Brain microvascular endothelial cell (primary cell): ENCODE measurements at regions not wholly inside any gene's neighbourhood (a gene's known extent, or its start where the extent isn't known, plus 50 kb on each side); places are given as distances from the start of the nearest gene placed in this dataset.

Experiments used
- DNase-seq: peaks from one replicate; pipeline ENCODE4 v3.0.0-alpha.2; 2020
- H3K27ac ChIP-seq: fragments of 250-450 bp; sonication (Bioruptor Pico); 2 replicates; pipeline ENCODE4 v1.5.1; 2020; ENCODE audit warnings: mild to moderate bottlenecking, moderate library complexity
- H3K27me3 ChIP-seq: fragments of 250-450 bp; sonication (Bioruptor Pico); replicated peaks from 2 replicates; pipeline ENCODE4 v1.5.1; 2020; ENCODE audit warnings: mild to moderate bottlenecking
- H3K36me3 ChIP-seq: fragments of 250-450 bp; sonication (Bioruptor Pico); replicated peaks from 2 replicates; pipeline ENCODE4 v1.5.1; 2020; ENCODE audit warnings: mild to moderate bottlenecking
- H3K4me3 ChIP-seq: 2 replicates; pipeline ENCODE4 v1.5.1; 2011; ENCODE audit warnings: low read depth, mild to moderate bottlenecking, control low read depth, low read length, moderate library complexity
- CTCF ChIP-seq: IDR thresholded peaks from 2 replicates; pipeline ENCODE4 v1.5.1; 2011; ENCODE audit warnings: low read depth, mild to moderate bottlenecking, moderate library complexity, low read length, control low read depth, inconsistent platforms; ENCODE audit errors: missing control alignments
- in situ Hi-C: cut with HindIII; loops from 2 replicates; pipeline ENCODE4 v1.10.0; 2017; ENCODE audit warnings: low sequenced_read_pairs, low pct_ligation_motif_present

GRCh38 chr6:140960566-140960965 lies 1172.2 kb upstream of the GJE1 start:
- Histone ChIP-seq H3K27me3 (no peaks in the 10 kb centered on the region), H3K36me3 (no peaks in the 10 kb centered on the region), H3K4me3 (no peak overlapping the region), H3K27ac (no peak overlapping the region)
- TF ChIP-seq CTCF = no peak
- in situ Hi-C loops = no loop called here
- peak; percentile 48 for DNase-seq

- Histone ChIP-seq H3K4me3 (no peak overlapping the region), H3K36me3 (no peaks in the 10 kb centered on the region), H3K27me3 (no peaks in the 10 kb centered on the region), H3K27ac (no peak overlapping the region)
- no peak for DNase-seq
- in situ Hi-C loops = no loop called here
- TF ChIP-seq CTCF = no peak
Observed at GRCh38 chr6:140957386-140957785, 1175.3 kb upstream of the GJE1 start.

GRCh38 chr6:140956571-140957369 lies 1176.0 kb upstream of the GJE1 start:
- H3K4me3 ChIP-seq = no peak overlapping the region
- in situ Hi-C loops = no loop called here
- no peak for TF ChIP-seq CTCF

GRCh38 chr6:140940251-140940925 lies 1192.3 kb upstream of the GJE1 start:
- H3K36me3 ChIP-seq = no peaks in the 10 kb centered on the region
- H3K27ac ChIP-seq = no peak overlapping the region
- no peak for DNase-seq
- no peak for TF ChIP-seq CTCF
- H3K4me3 ChIP-seq = no peak overlapping the region
- in situ Hi-C loops = no loop called here
- H3K27me3 ChIP-seq = no peaks in the 10 kb centered on the region

More at GRCh38 chr6:140956571-140957369, 1176.0 kb upstream of the GJE1 start:
- no peaks in the 10 kb centered on the region for H3K36me3 ChIP-seq
- H3K27me3 ChIP-seq = no peaks in the 10 kb centered on the region
- H3K27ac ChIP-seq = no peak overlapping the region
- no peak for DNase-seq

- DNase-seq = no peak
- no peaks in the 10 kb centered on the region for H3K36me3 ChIP-seq
- H3K27me3 ChIP-seq = no peaks in the 10 kb centered on the region
- no peak overlapping the region for H3K27ac ChIP-seq
- in situ Hi-C loops = no loop called here
- H3K4me3 ChIP-seq = no peak overlapping the region
- TF ChIP-seq CTCF = no peak
Observed at GRCh38 chr6:140932909-140933308, 1199.8 kb upstream of the GJE1 start.

GRCh38 chr6:140931581-140931980 lies 1201.1 kb upstream of the GJE1 start:
- in situ Hi-C loops = no loop called here
- Histone ChIP-seq H3K27ac (no peak overlapping the region), H3K36me3 (no peaks in the 10 kb centered on the region), H3K4me3 (no peak overlapping the region), H3K27me3 (no peaks in the 10 kb centered on the region)
- TF ChIP-seq CTCF = no peak
- DNase-seq = no peak
